IPS DF 4.7 (cell line): ENCODE measurements at regions not wholly inside any gene's neighbourhood (a gene's known extent, or its start where the extent isn't known, plus 50 kb on each side); places are given as distances from the start of the nearest gene placed in this dataset.
"Not testable (repeated sequence)": the region's sequence is repeated elsewhere in the genome, so short reads cannot be mapped to it uniquely, and the experiment has no call there.

Experiments used
- DNase-seq: peaks from one replicate; pipeline ENCODE4 v3.0.0-alpha.2; 2013; ENCODE audit warnings: low spot score; ENCODE audit errors: extremely low read depth

DNA sequence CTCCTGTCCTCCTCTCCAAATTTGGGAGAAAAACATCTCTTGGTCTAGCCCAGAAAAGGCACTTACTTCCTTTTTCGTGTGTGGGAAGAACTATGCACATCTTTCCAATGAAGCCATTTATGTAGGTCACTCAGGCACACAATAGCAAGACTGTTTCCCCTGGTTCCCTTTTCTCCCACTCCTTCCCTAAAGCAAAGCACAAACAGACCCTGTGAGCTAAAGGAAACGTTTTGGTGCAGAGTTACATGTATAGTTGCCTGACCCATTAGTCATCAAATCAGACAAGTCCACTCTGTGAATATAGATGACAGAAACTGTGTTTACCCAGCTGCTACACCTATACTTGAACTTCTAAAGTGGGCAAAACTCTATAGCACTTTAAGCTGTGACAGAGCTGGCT lies 474.6 kb downstream of the COL12A1 start:
- DNase-seq, result no peak

GRCh38 chr6:74720923-74721322 lies 484.9 kb downstream of the COL12A1 start:
- DNase-seq, result no peak

DNA sequence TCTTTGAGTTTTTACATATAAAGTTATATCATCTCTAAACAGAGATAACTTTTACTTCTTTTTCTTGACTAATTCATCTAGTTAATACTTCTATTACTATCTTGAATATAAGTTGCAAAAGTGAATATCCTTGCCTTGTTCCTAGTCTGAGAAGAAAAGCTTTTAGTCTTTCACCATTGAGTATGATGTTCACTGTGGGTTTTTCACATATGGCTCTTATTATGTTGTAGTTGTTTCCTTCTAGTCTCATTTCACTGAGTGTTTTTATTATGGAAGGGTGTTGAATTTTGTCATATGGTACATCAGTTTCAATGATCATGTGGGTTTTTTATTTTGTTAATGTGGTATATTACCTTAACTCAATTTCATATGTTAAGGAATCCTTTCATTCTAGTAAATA lies 488.3 kb downstream of the COL12A1 start:
- DNase-seq, result no peak

DNA sequence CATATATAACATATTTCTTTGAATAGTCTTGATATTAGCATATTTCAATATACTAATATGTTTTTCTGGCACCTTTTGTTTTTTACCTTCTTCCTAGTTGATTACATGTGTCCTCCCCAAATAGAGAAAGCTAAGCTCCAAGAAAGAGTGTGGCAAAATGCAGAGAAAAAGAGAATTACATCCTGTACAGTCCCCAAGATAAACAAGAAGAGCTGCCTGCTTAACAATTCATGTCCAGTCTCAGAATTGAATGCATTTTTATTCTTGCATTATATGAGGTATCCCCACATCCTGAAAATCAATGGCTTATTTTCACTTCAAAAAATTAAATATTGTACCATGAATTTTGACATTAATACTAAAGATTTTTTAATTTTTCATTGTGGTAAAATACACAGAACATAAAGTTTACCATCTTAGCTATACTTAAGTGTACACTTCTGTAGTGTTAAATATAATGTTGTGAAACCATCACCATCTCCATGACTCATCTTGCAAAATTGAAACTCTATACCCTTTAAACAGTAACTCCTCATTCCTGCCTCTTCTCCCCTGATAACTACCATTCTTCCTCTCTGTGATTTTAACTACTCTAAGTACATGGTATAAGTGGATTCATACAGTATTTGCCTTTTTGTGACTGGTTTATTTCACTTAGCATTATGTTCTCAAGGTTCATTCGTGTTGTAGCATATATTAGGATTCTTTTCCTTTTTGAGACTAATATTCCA lies 490.3 kb downstream of the COL12A1 start:
- no peak for DNase-seq

- DNase-seq, result no peak
These were observed 491.9 kb downstream of the COL12A1 start for GRCh38 chr6:74713941-74714340.

- DNase-seq, result no peak
These were observed 500.4 kb downstream of the COL12A1 start for GRCh38 chr6:74705451-74705850.

- not testable (repeated sequence) for DNase-seq
These were observed 501.3 kb downstream of the COL12A1 start for GRCh38 chr6:74704540-74704939.

GRCh38 chr6:74690365-74690764 lies 515.5 kb downstream of the COL12A1 start:
- no peak for DNase-seq

DNA sequence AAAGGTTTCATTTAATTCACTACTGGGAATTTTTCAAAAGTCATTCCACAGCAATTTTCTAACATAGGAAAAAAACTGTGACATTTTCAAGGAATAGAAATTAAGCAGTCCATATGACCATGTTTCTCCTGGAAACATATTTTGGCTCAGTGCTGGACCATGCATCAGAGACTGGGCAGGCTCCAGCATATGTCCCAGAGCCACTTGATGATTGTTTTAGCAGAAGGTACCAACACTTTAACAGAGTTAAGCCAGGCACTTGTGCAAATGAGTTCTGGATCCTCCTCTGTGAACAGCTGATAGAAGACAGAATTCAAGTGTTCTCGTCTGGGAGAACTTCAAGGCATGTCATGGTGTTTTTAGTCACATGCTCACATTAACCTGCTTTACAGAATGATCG lies 516.3 kb downstream of the COL12A1 start:
- no peak for DNase-seq

- no peak for DNase-seq
These were observed 528.4 kb downstream of the COL12A1 start for GRCh38 chr6:74677463-74677862.

DNA sequence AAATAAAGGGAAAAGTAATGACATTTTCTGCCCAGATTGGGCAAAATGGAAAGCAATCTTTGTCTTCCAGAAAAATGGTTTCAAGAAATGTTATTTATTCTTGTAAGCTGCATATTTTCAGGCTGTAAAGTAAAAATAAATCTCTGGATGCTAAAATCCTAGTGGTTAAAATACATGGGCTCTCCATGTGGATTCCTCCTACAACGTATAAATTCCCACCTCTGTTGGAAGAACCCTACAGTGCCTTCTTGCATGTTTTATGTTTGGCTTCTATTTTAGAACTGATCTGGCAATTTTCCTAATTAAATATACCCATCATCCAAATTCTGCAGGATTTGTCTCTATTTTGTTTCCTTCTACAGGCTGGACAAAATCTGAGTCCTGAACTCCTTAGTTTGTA lies 528.9 kb downstream of the COL12A1 start:
- no peak for DNase-seq

DNA sequence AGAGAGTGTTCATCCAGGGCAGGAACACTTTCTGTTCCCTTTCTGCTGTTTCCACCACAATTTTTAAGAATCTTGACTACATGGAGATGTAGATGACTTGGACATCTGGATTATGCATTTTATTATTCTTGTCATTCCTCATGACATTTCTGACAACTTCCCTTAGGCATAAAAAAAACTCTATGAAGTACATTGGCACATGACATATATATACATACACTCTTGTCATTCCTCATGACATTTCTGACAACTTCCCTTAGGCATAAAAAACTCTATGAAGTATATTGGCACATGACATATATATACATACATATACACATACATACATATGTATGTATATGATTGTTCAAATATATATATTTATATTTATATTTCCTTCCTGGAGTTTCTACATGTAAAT lies 531.5 kb downstream of the COL12A1 start:
- no peak for DNase-seq

GRCh38 chr6:74671558-74672025 lies 534.3 kb downstream of the COL12A1 start:
- DNase-seq, result no peak

DNA sequence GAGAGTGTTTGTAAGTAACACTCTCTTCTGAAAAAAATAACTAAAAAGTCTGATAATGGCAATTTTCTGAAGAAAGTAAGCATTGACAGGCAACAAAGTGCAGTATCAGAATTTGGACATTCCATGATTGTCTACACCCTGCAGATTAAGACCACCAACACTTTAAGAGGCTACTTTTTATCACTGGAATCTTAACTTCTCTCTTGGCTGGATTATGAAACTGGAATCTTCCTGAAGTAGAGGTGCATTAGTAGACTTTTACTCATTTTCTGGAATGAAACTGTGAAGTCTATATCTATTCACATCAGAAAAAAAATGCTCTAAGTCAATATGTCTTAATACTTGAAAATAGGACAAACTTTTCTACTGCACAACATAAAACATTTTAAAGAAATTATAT lies 547.5 kb downstream of the COL12A1 start:
- no peak for DNase-seq

DNA sequence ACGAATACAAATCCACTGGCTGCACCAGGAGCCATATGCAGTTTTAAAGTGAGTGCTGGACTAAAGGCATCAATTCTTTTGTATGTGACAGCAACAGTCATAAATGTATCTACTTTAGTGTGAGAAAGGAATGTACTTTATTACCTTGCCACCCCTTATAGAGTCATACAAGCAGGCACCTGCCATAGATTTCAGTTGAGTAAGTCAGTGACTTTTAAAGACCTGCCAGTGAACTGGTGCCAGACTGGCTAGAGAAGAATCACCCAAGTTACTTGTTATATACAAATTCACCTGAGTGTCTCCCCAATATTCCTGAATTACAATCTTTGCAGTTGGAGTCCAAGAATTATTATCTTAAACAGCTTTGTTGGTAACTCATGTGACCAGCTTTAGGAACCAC lies 547.9 kb downstream of the COL12A1 start:
- DNase-seq, result no peak

GRCh38 chr6:74657011-74657410 lies 548.8 kb downstream of the COL12A1 start:
- DNase-seq, result no peak

- no peak for DNase-seq
These were observed 549.4 kb downstream of the COL12A1 start for GRCh38 chr6:74656453-74656852.

- DNase-seq, result no peak
These were observed 551.6 kb downstream of the COL12A1 start for GRCh38 chr6:74654296-74654695.

DNA sequence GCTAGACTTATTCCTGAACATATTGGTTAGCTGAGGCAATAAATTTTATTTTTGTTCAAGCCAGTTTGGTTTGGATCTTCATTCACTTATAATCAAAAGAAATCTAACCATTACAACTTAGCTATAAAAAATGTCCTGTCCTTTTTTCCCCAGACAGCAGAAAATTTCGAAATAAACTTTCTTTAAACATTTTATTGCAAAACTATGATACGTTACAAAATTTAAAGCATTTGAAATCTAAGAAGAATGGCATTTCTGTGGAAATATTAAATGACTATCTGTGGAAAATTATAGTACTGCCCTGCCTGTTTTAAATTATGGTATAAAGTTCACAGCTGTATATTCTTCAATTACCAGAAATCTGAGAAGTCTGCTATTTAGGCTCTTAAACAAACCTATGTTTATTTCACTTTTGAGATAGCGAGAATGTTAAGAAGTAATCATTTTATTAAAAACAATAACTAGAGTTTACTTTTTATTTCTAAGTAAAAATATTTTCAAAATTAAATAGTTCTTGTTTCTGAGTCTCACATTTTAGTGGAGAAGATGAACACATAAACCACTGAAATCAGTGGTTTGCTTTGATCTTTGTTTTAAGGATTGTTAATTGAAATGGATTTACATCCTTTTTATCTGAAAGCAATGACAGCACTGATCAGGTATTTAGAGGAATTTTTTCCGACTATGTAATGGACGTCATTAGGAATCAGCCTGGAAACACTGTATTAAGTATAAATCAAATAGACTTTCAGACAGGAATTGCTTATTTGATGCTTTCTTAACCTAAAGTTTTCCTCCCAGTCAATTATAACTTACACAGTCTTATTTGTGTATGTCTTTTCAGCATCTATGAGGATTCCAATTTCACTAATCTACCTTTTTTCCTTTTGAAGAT lies 553.7 kb downstream of the COL12A1 start:
- no peak for DNase-seq

DNA sequence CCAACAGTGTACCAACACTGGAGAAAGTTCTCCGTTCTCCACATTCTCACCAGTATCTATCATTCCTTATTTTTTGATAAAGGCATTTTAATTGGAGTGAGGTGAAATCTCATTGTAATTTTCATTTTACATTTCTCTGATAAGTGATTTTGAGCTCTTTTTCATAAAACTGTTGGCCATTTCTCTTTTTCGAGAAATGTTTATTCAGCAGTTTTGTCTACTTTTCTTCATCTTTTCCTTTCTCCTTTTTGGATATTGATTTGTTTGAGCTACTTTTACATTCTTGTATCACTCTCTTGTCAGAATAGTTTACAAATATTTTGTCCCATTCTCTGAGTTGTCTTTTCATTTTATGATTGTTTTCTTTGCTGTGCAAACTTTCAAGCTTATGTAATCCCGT lies 555.2 kb downstream of the COL12A1 start:
- DNase-seq, result no peak

DNA sequence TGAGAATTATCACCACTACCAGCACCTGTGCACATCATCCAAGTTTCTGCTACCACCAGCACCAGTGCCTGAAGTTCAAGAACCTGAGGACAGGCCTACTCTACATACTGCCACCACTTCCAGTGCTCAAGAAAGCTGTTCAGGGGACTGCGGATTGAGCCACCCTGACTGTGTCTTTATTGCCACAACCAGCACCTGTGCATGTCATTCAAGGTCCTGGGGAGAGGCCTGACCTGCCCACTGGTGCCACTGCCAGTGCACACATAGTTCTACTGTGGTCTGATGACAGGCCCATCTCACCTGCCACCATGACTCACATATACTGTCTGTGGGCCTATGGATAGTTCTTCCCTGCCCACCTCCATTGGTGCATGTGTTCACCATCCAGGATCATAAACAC lies 559.4 kb downstream of the COL12A1 start:
- DNase-seq, result no peak

DNA sequence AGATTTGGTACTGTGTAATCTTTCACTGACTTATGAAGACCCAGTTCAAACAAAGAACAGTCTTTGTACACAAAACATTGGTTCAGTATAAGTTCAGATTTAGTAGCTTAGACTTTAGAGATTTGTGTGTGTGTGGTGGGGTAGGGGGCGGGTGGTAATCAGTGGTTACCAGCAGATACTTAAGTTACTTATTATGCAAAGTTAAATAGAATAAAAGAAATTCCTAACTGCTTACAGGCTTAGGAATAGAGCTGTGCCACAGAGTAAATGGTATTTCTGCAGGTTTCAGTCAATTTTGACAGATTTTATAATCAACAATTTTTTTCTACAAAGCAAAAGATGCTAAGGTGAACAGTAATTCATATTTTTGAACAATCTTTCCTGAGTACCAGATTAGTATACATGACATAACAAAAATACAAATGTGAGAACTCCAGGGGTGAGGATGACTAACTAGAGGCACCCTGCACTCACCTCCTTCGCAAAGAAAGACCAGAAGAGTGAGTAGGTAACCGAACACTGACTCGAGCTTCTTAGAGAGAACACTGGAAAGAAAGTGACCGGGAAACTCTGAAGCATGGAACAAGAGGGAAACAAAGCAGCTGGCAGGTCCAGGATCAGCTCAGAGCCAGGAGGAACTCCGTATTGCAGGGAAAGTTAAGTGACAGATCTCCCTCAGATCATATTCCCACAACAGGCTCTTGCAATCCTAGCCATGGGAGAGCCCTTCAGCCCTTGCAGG lies 560.6 kb downstream of the COL12A1 start:
- no peak for DNase-seq
